ENCODE measurements at regions not wholly inside any gene's neighbourhood (a gene's known extent, or its start where the extent isn't known, plus 50 kb on each side); places are given as distances from the start of the nearest gene placed in this dataset.

GRCh38 chr10:57303566-57303965 is 942.5 kb upstream of the ZWINT start:
- no peak for DNase-seq
- in situ Hi-C loops (cut with HindIII; ENCODE audit: low pct_ligation_motif_present, low sequenced_read_pairs): no loop called here
- no peaks in the 10 kb centered on the region for H3K36me3 ChIP-seq (replicated peaks)
- no peak for TF ChIP-seq CTCF (IDR thresholded peaks at IDR 0.05; ENCODE audit: low read depth, low read length, missing control alignments)
- no peaks in the 10 kb centered on the region for H3K27me3 ChIP-seq (replicated peaks)
- no peak overlapping the region for H3K4me3 ChIP-seq (ENCODE audit: low read depth, low read length)
- no peak overlapping the region for H3K27ac ChIP-seq

GRCh38 chr10:57300718-57301117 is 939.7 kb upstream of the ZWINT start:
- Histone ChIP-seq H3K36me3 (replicated peaks) (no peaks in the 10 kb centered on the region), H3K4me3 (ENCODE audit: low read depth, low read length) (no peak overlapping the region), H3K27ac (no peak overlapping the region), H3K27me3 (replicated peaks) (no peaks in the 10 kb centered on the region)
- DNase-seq: no peak
- no peak for TF ChIP-seq CTCF (IDR thresholded peaks at IDR 0.05; ENCODE audit: low read depth, low read length, missing control alignments)
- in situ Hi-C loops (cut with HindIII; ENCODE audit: low pct_ligation_motif_present, low sequenced_read_pairs): no loop called here

- H3K27ac ChIP-seq: no peak overlapping the region
- H3K27me3 ChIP-seq (replicated peaks): no peaks in the 10 kb centered on the region
- H3K36me3 ChIP-seq (replicated peaks): no peaks in the 10 kb centered on the region
- DNase-seq: no peak
- H3K4me3 ChIP-seq (ENCODE audit: low read depth, low read length): no peak overlapping the region
- in situ Hi-C loops (cut with HindIII; ENCODE audit: low pct_ligation_motif_present, low sequenced_read_pairs): no loop called here
- TF ChIP-seq CTCF (IDR thresholded peaks at IDR 0.05; ENCODE audit: low read depth, low read length, missing control alignments): no peak
These were observed 933.6 kb upstream of the ZWINT start for GRCh38 chr10:57294698-57295097.

GRCh38 chr10:57288754-57289153 is 927.7 kb upstream of the ZWINT start:
- in situ Hi-C loops (cut with HindIII; ENCODE audit: low pct_ligation_motif_present, low sequenced_read_pairs): no loop called here
- Histone ChIP-seq H3K4me3 (ENCODE audit: low read depth, low read length) (no peak overlapping the region), H3K36me3 (replicated peaks) (no peaks in the 10 kb centered on the region), H3K27me3 (replicated peaks) (no peaks in the 10 kb centered on the region), H3K27ac (no peak overlapping the region)
- DNase-seq: no peak
- TF ChIP-seq CTCF (IDR thresholded peaks at IDR 0.05; ENCODE audit: low read depth, low read length, missing control alignments): no peak

GRCh38 chr10:57262892-57263291 is 901.8 kb upstream of the ZWINT start:
- no peak for TF ChIP-seq CTCF (IDR thresholded peaks at IDR 0.05; ENCODE audit: low read depth, low read length, missing control alignments)
- in situ Hi-C loops (cut with HindIII; ENCODE audit: low pct_ligation_motif_present, low sequenced_read_pairs): no loop called here
- Histone ChIP-seq H3K36me3 (replicated peaks) (no peaks in the 10 kb centered on the region), H3K27me3 (replicated peaks) (no peaks in the 10 kb centered on the region), H3K4me3 (ENCODE audit: low read depth, low read length) (no peak overlapping the region), H3K27ac (no peak overlapping the region)
- DNase-seq: no peak

- H3K27ac ChIP-seq: no peak overlapping the region
- no peaks in the 10 kb centered on the region for H3K36me3 ChIP-seq (replicated peaks)
- H3K4me3 ChIP-seq (ENCODE audit: low read depth, low read length): no peak overlapping the region
- no peak for TF ChIP-seq CTCF (IDR thresholded peaks at IDR 0.05; ENCODE audit: low read depth, low read length, missing control alignments)
- no peak for DNase-seq
- in situ Hi-C loops (cut with HindIII; ENCODE audit: low pct_ligation_motif_present, low sequenced_read_pairs): no loop called here
- H3K27me3 ChIP-seq (replicated peaks): no peaks in the 10 kb centered on the region
These were observed 899.1 kb upstream of the ZWINT start for GRCh38 chr10:57260175-57260574.

All from brain microvascular endothelial cell (primary cell).